K562 (cell line): ENCODE measurements at regions not wholly inside any gene's neighbourhood (a gene's known extent, or its start where the extent isn't known, plus 50 kb on each side); places are given as distances from the start of the nearest gene placed in this dataset.

Source experiments
- ATAC-seq: fragments of 200-7000 bp; cut with Tn5 transposase; 3 replicates; pipeline ENCODE4 v1.9.1; 2020; ENCODE audit warnings: moderate library complexity
- BruUV-seq: library from RNA; stranded (reverse); fragments of 400-500 nt; replicated peaks from 2 replicates; lab custom pipeline; 2021; lab: Mats Ljungman, UMichigan
- CTCF ChIA-PET: fragments of 300-600 bp; formaldehyde crosslinking; extraction: SDS; loops from one replicate; lab custom pipeline; 2021; ENCODE audit warnings: low intra/inter-chr PET ratio; lab: Yijun Ruan, JAX
- POLR2A ChIA-PET: fragments of 300-600, 350-650 bp; sonication (Branson Sonifier 250); formaldehyde crosslinking; extraction: SDS; loops from one replicate; lab custom pipeline; 2021; ENCODE audit warnings: antibody characterized with exemption, inconsistent platforms; lab: Yijun Ruan, JAX
- DNase-seq, 4 experiments: peaks; one replicate each; pipeline versions ENCODE4 v3.0.0 to v3.0.0-alpha.2; 2011 to 2018; ENCODE audit warnings: low spot score in 3 of 4, mixed read lengths in 3 of 4; ENCODE audit errors: extremely low read depth in 1 of 4
- FAIRE-seq: peaks from 2 replicates; lab custom pipeline; 2011; peaks lifted over from hg19 to GRCh38; lab: Jason Lieb, UNC
- H2AFZ ChIP-seq: 2 replicates; pipeline ENCODE4 v1.6.0; 2011; ENCODE audit warnings: low read depth, low read length, control low read depth, inconsistent platforms
- H3K27ac ChIP-seq: fragments of 200-600 bp; 3 replicates; pipeline ENCODE4 v1.8.0; 2011; ENCODE audit warnings: low read depth, mild to moderate bottlenecking, control low read depth, inconsistent platforms, low read length, moderate library complexity, mixed read lengths; ENCODE audit errors: extremely low read depth
- H3K27me3 ChIP-seq, 2 experiments: fragments of 300-600 bp in 1 of 2; 2 replicates in 1 of 2; 3 replicates in 1 of 2; pipeline versions ENCODE4 v1.6.0 to v1.8.0; 2011; ENCODE audit warnings: inconsistent platforms in 2 of 2, low read length in 2 of 2, mild to moderate bottlenecking in 1 of 2, mixed read lengths in 1 of 2, moderate library complexity in 1 of 2; ENCODE audit not compliant: control insufficient read depth in 2 of 2, insufficient read depth in 2 of 2
- H3K36me3 ChIP-seq: fragments of 300-600 bp; 3 replicates; pipeline ENCODE4 v1.8.0; 2011; ENCODE audit warnings: mild to moderate bottlenecking, low read length, inconsistent platforms; ENCODE audit not compliant: control insufficient read depth, insufficient read depth
- H3K4me1 ChIP-seq, 2 experiments: fragments of 200-600 bp in 1 of 2; replicated peaks in 1 of 2; 2 replicates in 1 of 2; 3 replicates in 1 of 2; pipeline versions ENCODE4 v1.5.1 to v1.8.0; 2011; ENCODE audit warnings: inconsistent platforms in 2 of 2, low read length in 2 of 2, mild to moderate bottlenecking in 1 of 2, mixed read lengths in 1 of 2, moderate library complexity in 1 of 2; ENCODE audit not compliant: control insufficient read depth in 2 of 2, insufficient read depth in 2 of 2
- H3K4me2 ChIP-seq: 2 replicates; pipeline ENCODE4 v1.6.1; 2011; ENCODE audit warnings: low read length, control low read depth, inconsistent platforms, mixed read lengths; ENCODE audit not compliant: insufficient read depth
- H3K4me3 ChIP-seq: fragments of 200-600 bp; sonication (generic), shearing (Covaris generic); 2 replicates; pipeline ENCODE4 v1.5.1; 2016; ENCODE audit warnings: control low read depth, inconsistent platforms
- H3K79me2 ChIP-seq: fragments of 200-600 bp; 3 replicates; pipeline ENCODE4 v1.8.0; 2011; ENCODE audit warnings: low read length, inconsistent platforms; ENCODE audit not compliant: control insufficient read depth, insufficient read depth
- H3K9ac ChIP-seq, 2 experiments: 2 replicates each; pipeline versions ENCODE4 v1.6.0 to v1.6.1; 2011; ENCODE audit warnings: low read depth in 2 of 2, low read length in 2 of 2, control low read depth in 1 of 2, inconsistent platforms in 1 of 2, mild to moderate bottlenecking in 1 of 2, mixed read lengths in 1 of 2; ENCODE audit not compliant: insufficient read depth in 1 of 2
- H3K9me1 ChIP-seq: one replicate; pipeline ENCODE4 v1.6.0; 2011; ENCODE audit warnings: inconsistent platforms, mild to moderate bottlenecking, low read length, moderate library complexity; ENCODE audit not compliant: control insufficient read depth, insufficient read depth
- H3K9me3 ChIP-seq: replicated peaks from 2 replicates; pipeline ENCODE4 v1.5.1; 2011; ENCODE audit warnings: low read depth, low read length, inconsistent platforms; ENCODE audit not compliant: control insufficient read depth, insufficient read depth
- H4K20me1 ChIP-seq: replicated peaks from 2 replicates; pipeline ENCODE4 v1.6.1; 2011; ENCODE audit warnings: low read length, inconsistent platforms, mixed read lengths; ENCODE audit not compliant: control insufficient read depth, insufficient read depth
- CREBBP ChIP-seq: IDR thresholded peaks from one replicate; pipeline ENCODE4 v1.6.1; 2012; ENCODE audit warnings: low read depth, mild to moderate bottlenecking, control low read depth, inconsistent platforms, low read length
- CSDE1 ChIP-seq, 2 experiments: fragments of 450-650 bp; IDR thresholded peaks; 2 replicates each; pipeline ENCODE4 v1.6.1; 2016; ENCODE audit warnings: mild to moderate bottlenecking in 1 of 2
- E2F4 ChIP-seq: sonication (generic); formaldehyde crosslinking; IDR thresholded peaks from 2 replicates; pipeline ENCODE4 v1.8.0; 2022; ENCODE audit warnings: mild to moderate bottlenecking, low read depth, missing genetic modification reagents
- KAT7 ChIP-seq: sonication (generic); formaldehyde crosslinking; IDR thresholded peaks from 2 replicates; pipeline ENCODE4 v1.8.0; 2022; ENCODE audit warnings: missing genetic modification reagents, mild to moderate bottlenecking, borderline replicate concordance
- LEF1 ChIP-seq: fragments of 450-650 bp; IDR thresholded peaks from 2 replicates; pipeline ENCODE4 v1.6.1; 2016; ENCODE audit warnings: mild to moderate bottlenecking
- NELFE ChIP-seq: IDR thresholded peaks from 2 replicates; pipeline ENCODE4 v1.6.1; 2011; ENCODE audit warnings: mild to moderate bottlenecking; ENCODE audit not compliant: insufficient read depth, insufficient read length
- NFE2L1 ChIP-seq: fragments of 450-650 bp; IDR thresholded peaks from 2 replicates; pipeline ENCODE4 v1.6.1; 2016; ENCODE audit warnings: missing genetic modification characterization, low read depth, mild to moderate bottlenecking, missing compliant biosample characterization, moderate library complexity, borderline replicate concordance
- NUFIP1 ChIP-seq: fragments of 450-650 bp; IDR thresholded peaks from 2 replicates; pipeline ENCODE4 v1.6.1; 2018; ENCODE audit not compliant: partially characterized antibody
- PCBP1 ChIP-seq: fragments of 200-400 bp; formaldehyde crosslinking; IDR thresholded peaks from 2 replicates; pipeline ENCODE4 v1.6.1; 2018; ENCODE audit warnings: mild to moderate bottlenecking, low read depth, low read length; ENCODE audit not compliant: poor library complexity, severe bottlenecking
- TEAD2 ChIP-seq: fragments of 450-650 bp; IDR thresholded peaks from 2 replicates; pipeline ENCODE4 v1.6.1; 2016; ENCODE audit warnings: missing genetic modification characterization, control low read depth, missing compliant biosample characterization
- ZBTB11 ChIP-seq, 3 experiments: fragments of 200-800 bp in 1 of 3; fragments of 250-450 bp in 1 of 3; fragments of 450-650 bp in 1 of 3; sonication (Bioruptor Pico) in 1 of 3; sonication (Bioruptor generic) in 1 of 3; formaldehyde crosslinking in 1 of 3; IDR thresholded peaks; 2 replicates each; pipeline versions ENCODE4 v1.6.1 to v1.8.0; 2016 to 2022; ENCODE audit warnings: mild to moderate bottlenecking in 2 of 3, missing genetic modification characterization in 2 of 3, missing compliant biosample characterization in 1 of 3, moderate library complexity in 1 of 3
- WGBS: fragments of 100-300 bp; shearing (Covaris generic); methylation state at CpG from one replicate; pipeline ENCODE4 v1.1.6; 2016; ENCODE audit warnings: low coverage, mixed read lengths; ENCODE audit not compliant: insufficient coverage; ENCODE audit errors: missing lambda C conversion rate; 5-methylcytosine and 5-hydroxymethylcytosine counted together
- in situ Hi-C: fragments of 300-500 bp; cut with MboI; formaldehyde crosslinking; loops from 4 replicates; pipeline ENCODE4 v1.15.0; 2018; ENCODE audit warnings: inconsistent platforms, mixed read lengths
- intact Hi-C: fragments of 100-400 bp; cut with micrococcal nuclease; formaldehyde crosslinking; loops from 2 replicates; pipeline ENCODE4 v1.14.2; 2022

DNA sequence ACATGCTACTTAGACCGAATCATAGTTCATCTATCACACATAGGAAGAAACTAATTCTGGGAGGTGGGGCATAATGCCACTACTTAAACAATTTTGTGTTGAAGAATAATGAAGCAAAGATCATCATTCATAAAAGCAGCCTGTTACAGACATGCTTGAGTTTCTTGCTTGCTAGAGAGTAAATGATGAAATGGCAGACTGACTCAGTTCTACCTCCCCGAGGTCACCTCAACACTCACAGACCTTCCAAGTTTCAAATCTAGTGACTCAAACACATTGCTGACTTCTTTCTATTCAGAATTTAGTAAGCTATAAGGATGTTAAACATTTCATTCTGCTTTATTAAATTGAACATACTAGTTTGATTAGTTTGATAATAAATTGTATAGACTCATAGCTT lies 636.5 kb upstream of the FRG1 start:
- no peak for TF ChIP-seq LEF1
- TF ChIP-seq TEAD2 (tag), result no peak
- TF ChIP-seq NFE2L1, result no peak
- TF ChIP-seq CREBBP, result no peak
- TF ChIP-seq KAT7 (CRISPR knock-in tag), result no peak
- no peak for TF ChIP-seq NELFE
- TF ChIP-seq NUFIP1, result no peak
- TF ChIP-seq ZBTB11 (CRISPR knock-in tag; IDR thresholded peaks at IDR 0.05), result no peak
- TF ChIP-seq PCBP1, result no peak
- TF ChIP-seq E2F4 (CRISPR knock-in tag), result no peak
- no peak for TF ChIP-seq CSDE1 (IDR thresholded peaks at IDR 0.05)
- intact Hi-C loops (no loop called here), in situ Hi-C loops (no loop called here)
- Histone ChIP-seq H3K36me3 (no peaks in the 10 kb centered on the region), H3K4me3 (no peak overlapping the region), H3K4me2 (no peak overlapping the region), H2AFZ (no peak overlapping the region), H3K27me3 (no peaks in the 10 kb centered on the region), H3K27ac (no peak overlapping the region), H3K79me2 (no peaks in the 10 kb centered on the region), H3K9me3 (no peaks in the 10 kb centered on the region), H3K4me1 (no peaks in the 10 kb centered on the region), H4K20me1 (no peaks in the 10 kb centered on the region), H3K9me1 (no peaks in the 10 kb centered on the region), H3K9ac (no peak overlapping the region)
- ATAC-seq (no peak), FAIRE-seq (no peak), DNase-seq (no peak)
- ChIA-PET CTCF (no interaction called here), POLR2A (no interaction called here)
- whole genome bisulfite sequencing, result 0% methylated on average over 2 of the region's 2 CpGs
- BruUV-seq, result no TSS peak
